Glutamatergic neuron (in vitro differentiated cells): ENCODE measurements at regions not wholly inside any gene's neighbourhood (a gene's known extent, or its start where the extent isn't known, plus 50 kb on each side); places are given as distances from the start of the nearest gene placed in this dataset.

Experiments used
- DNase-seq: peaks from one replicate; pipeline ENCODE4 v3.0.0; 2022
- H3K27ac Mint-ChIP-seq: one replicate; pipeline ENCODE4 v1.8.0; 2020; ENCODE audit warnings: mild to moderate bottlenecking, mixed read lengths, inconsistent platforms; ENCODE audit not compliant: unreplicated experiment
- H3K27me3 Mint-ChIP-seq: one replicate; pipeline ENCODE4 v1.8.0; 2020; ENCODE audit warnings: mild to moderate bottlenecking, moderate library complexity, mixed read lengths, inconsistent platforms; ENCODE audit not compliant: unreplicated experiment
- H3K36me3 Mint-ChIP-seq: one replicate; pipeline ENCODE4 v1.8.0; 2020; ENCODE audit warnings: mild to moderate bottlenecking, mixed read lengths, inconsistent platforms; ENCODE audit not compliant: unreplicated experiment
- H3K4me1 Mint-ChIP-seq: one replicate; pipeline ENCODE4 v1.8.0; 2020; ENCODE audit warnings: mild to moderate bottlenecking, low read depth, mixed read lengths, inconsistent platforms; ENCODE audit not compliant: unreplicated experiment
- H3K4me3 Mint-ChIP-seq: one replicate; pipeline ENCODE4 v1.8.0; 2020; ENCODE audit warnings: mild to moderate bottlenecking, mixed read lengths, inconsistent platforms; ENCODE audit not compliant: unreplicated experiment
- H3K9me3 Mint-ChIP-seq: one replicate; pipeline ENCODE4 v1.8.0; 2020; ENCODE audit warnings: mild to moderate bottlenecking, moderate library complexity, mixed read lengths, inconsistent platforms; ENCODE audit not compliant: unreplicated experiment
- TF ChIP-seq, protein P1 (sequence below): fragments of 200-600 bp; sonication (generic); IDR thresholded peaks from one replicate; pipeline ENCODE4 v1.5.0; 2021; ENCODE audit not compliant: partially characterized antibody, unreplicated experiment

DNA sequence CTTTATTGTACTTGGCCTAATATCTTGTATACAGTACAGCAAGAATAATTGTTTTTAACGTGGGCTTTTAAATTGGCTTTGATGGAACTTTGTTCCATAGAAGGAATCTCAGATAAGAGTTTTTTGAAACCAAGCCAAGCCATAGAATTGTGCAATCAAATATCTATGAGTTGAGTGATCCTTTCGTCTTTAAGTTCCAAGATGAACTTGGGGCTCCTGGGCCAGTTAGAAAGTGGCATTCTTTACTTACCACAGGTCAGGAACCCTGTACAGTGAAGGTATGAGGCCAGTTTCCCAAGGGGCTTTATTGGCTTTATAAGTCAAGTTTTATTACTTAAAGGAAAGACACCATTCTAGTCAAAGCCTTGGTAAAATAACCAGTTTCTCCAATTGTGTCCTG is 2104.2 kb downstream of the PCDH7 start:
- H3K27ac Mint-ChIP-seq, result no peak overlapping the region

DNA sequence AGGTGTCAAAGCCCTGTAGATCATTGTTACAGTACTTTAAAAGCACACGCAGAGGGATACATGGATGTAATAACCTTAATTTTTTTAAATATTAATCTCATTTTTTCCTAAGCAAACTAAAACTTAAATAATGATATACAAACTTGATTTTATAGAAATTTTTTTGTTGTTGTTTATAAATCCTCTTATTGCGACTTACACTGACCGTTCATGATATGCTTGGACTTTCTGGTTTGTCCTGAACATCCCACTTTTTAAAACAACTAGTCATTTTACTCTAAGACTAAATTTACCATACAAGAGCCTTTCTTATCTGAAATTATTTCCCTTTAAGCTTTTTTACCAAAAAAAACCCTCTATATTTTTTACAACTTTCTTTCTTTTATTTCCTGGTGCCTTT is 2106.0 kb downstream of the PCDH7 start:
- Mint-ChIP-seq H3K4me3 (no peak overlapping the region), H3K27me3 (peaks cover 2% of the 10 kb centered on the region), H3K9me3 (peaks cover 10% of the 10 kb centered on the region), H3K27ac (no peak overlapping the region), H3K4me1 (no peaks in the 10 kb centered on the region), H3K36me3 (peaks cover 11% of the 10 kb centered on the region)
- no peak for DNase-seq
- TF ChIP-seq, protein P1, sequence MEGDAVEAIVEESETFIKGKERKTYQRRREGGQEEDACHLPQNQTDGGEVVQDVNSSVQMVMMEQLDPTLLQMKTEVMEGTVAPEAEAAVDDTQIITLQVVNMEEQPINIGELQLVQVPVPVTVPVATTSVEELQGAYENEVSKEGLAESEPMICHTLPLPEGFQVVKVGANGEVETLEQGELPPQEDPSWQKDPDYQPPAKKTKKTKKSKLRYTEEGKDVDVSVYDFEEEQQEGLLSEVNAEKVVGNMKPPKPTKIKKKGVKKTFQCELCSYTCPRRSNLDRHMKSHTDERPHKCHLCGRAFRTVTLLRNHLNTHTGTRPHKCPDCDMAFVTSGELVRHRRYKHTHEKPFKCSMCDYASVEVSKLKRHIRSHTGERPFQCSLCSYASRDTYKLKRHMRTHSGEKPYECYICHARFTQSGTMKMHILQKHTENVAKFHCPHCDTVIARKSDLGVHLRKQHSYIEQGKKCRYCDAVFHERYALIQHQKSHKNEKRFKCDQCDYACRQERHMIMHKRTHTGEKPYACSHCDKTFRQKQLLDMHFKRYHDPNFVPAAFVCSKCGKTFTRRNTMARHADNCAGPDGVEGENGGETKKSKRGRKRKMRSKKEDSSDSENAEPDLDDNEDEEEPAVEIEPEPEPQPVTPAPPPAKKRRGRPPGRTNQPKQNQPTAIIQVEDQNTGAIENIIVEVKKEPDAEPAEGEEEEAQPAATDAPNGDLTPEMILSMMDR, result no peak

More for the DNA sequence above, 2104.2 kb downstream of the PCDH7 start:
- Mint-ChIP-seq H3K9me3 (peaks cover 8% of the 10 kb centered on the region), H3K27me3 (peaks cover 2% of the 10 kb centered on the region), H3K36me3 (peaks cover 11% of the 10 kb centered on the region), H3K4me3 (no peak overlapping the region), H3K4me1 (no peaks in the 10 kb centered on the region)
- TF ChIP-seq, protein P1, result no peak
- DNase-seq, result no peak

- DNase-seq, result no peak
- Mint-ChIP-seq H3K9me3 (peaks cover 7% of the 10 kb centered on the region), H3K4me1 (no peaks in the 10 kb centered on the region), H3K27ac (no peak overlapping the region), H3K4me3 (no peak overlapping the region), H3K27me3 (peaks cover 2% of the 10 kb centered on the region), H3K36me3 (peaks cover 11% of the 10 kb centered on the region)
- TF ChIP-seq, protein P1, result no peak
These were observed 2110.0 kb downstream of the PCDH7 start for GRCh38 chr4:32830160-32830559.

- Mint-ChIP-seq H3K27me3 (peaks cover 2% of the 10 kb centered on the region), H3K4me3 (no peak overlapping the region), H3K9me3 (peaks cover 7% of the 10 kb centered on the region), H3K36me3 (peaks cover 8% of the 10 kb centered on the region), H3K27ac (no peak overlapping the region), H3K4me1 (no peaks in the 10 kb centered on the region)
- TF ChIP-seq, protein P1, result no peak
- no peak for DNase-seq
These were observed 2110.9 kb downstream of the PCDH7 start for GRCh38 chr4:32831104-32831503.

DNA sequence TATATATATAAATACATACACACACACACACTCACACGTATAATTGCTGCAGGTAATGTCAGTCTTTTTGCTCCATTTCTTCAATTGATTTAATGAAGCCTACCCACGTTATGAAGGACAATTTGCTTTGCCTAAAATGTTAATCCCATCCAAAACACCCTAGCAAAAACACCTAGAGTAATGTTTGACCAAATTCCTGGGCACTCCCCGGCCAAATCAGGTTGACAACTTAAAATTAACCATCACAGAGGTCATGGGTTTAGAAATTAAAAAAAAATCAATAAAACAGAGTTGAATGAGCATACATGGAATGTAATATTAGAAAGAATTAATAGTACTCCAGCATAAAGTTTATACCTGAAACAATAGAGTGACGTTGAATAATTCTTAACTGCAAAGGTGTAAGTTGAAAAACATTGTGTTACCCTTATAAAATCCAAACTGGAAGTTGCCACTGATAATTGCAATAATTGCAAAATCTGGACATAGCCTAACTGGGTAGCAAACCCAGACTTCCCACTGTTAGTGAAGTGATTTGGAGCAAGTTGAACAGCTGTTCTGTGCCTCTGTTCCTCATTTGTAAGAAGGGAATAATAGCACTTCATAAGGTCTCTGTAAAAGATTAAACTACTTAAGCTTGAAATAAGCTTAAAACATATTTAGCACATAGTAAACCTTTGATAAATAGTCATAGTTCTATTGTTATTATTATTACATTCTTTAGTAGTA is 2120.5 kb downstream of the PCDH7 start:
- peaks cover 3% of the 10 kb centered on the region for H3K27me3 Mint-ChIP-seq
- peaks cover 4% of the 10 kb centered on the region for H3K4me1 Mint-ChIP-seq
- no peak overlapping the region for H3K4me3 Mint-ChIP-seq
- peak overlapping the region; percentile 12 for H3K27ac Mint-ChIP-seq
- TF ChIP-seq, protein P1, result no peak
- no peaks in the 10 kb centered on the region for H3K9me3 Mint-ChIP-seq
- no peak for DNase-seq
- H3K36me3 Mint-ChIP-seq, result no peaks in the 10 kb centered on the region
